Activated CD4-positive, alpha-beta T cell treated with anti-CD3 and anti-CD28 coated beads, Interleukin-2, amount 10 ng/mL, durations not matched to agents 7 days and 5 days (primary cell): ENCODE measurements at regions not wholly inside any gene's neighbourhood (a gene's known extent, or its start where the extent isn't known, plus 50 kb on each side); places are given as distances from the start of the nearest gene placed in this dataset.

Experiments
- CTCF ChIA-PET: fragments of 350-600 bp; sonication (Branson Sonifier 250); formaldehyde crosslinking; loops from one replicate; lab custom pipeline; 2021; ENCODE audit warnings: antibody characterized with exemption; lab: Charles Lee
- POLR2A ChIA-PET: fragments of 350-600 bp; sonication (Branson Sonifier 250); formaldehyde crosslinking; loops from one replicate; lab custom pipeline; 2021; ENCODE audit warnings: antibody characterized with exemption; lab: Charles Lee
- DNase-seq: peaks from one replicate; pipeline ENCODE4 v3.0.0-alpha.2; 2020
- H3K27ac Mint-ChIP-seq: one replicate; pipeline ENCODE4 v1.8.0; 2021; ENCODE audit warnings: mild to moderate bottlenecking, moderate library complexity, mixed read lengths
- H3K27me3 Mint-ChIP-seq: one replicate; pipeline ENCODE4 v1.8.0; 2021; ENCODE audit warnings: mixed read lengths
- H3K36me3 Mint-ChIP-seq: one replicate; pipeline ENCODE4 v1.8.0; 2021; ENCODE audit warnings: low read depth, mixed read lengths
- H3K4me1 Mint-ChIP-seq: one replicate; pipeline ENCODE4 v1.8.0; 2021; ENCODE audit warnings: mixed read lengths
- H3K4me3 Mint-ChIP-seq: one replicate; pipeline ENCODE4 v1.8.0; 2021; ENCODE audit warnings: mild to moderate bottlenecking, moderate library complexity, mixed read lengths
- H3K9me3 Mint-ChIP-seq: one replicate; pipeline ENCODE4 v1.8.0; 2021; ENCODE audit warnings: mixed read lengths

GRCh38 chr4:22202975-22203710 is 254.6 kb upstream of the KCNIP4 start:
- Mint-ChIP-seq H3K4me1 (no peaks in the 10 kb centered on the region), H3K27me3 (no peaks in the 10 kb centered on the region), H3K27ac (no peak overlapping the region), H3K36me3 (no peaks in the 10 kb centered on the region), H3K4me3 (no peak overlapping the region), H3K9me3 (no peaks in the 10 kb centered on the region)
- no peak for DNase-seq
- ChIA-PET CTCF (no interaction called here), POLR2A (no interaction called here)

- ChIA-PET CTCF (no interaction called here), POLR2A (no interaction called here)
- DNase-seq = no peak
- no peaks in the 10 kb centered on the region for H3K4me1 Mint-ChIP-seq
- no peak overlapping the region for H3K27ac Mint-ChIP-seq
- no peak overlapping the region for H3K4me3 Mint-ChIP-seq
- H3K27me3 Mint-ChIP-seq = no peaks in the 10 kb centered on the region
- H3K36me3 Mint-ChIP-seq = no peaks in the 10 kb centered on the region
- H3K9me3 Mint-ChIP-seq = no peaks in the 10 kb centered on the region
Measured at GRCh38 chr4:22202246-22202974, 253.8 kb upstream of the KCNIP4 start.

GRCh38 chr4:22201256-22201655 is 252.7 kb upstream of the KCNIP4 start:
- H3K4me3 Mint-ChIP-seq = no peak overlapping the region
- no peaks in the 10 kb centered on the region for H3K4me1 Mint-ChIP-seq
- no peak for DNase-seq
- H3K36me3 Mint-ChIP-seq = no peaks in the 10 kb centered on the region
- ChIA-PET CTCF (no interaction called here), POLR2A (no interaction called here)
- H3K27ac Mint-ChIP-seq = no peak overlapping the region
- no peaks in the 10 kb centered on the region for H3K27me3 Mint-ChIP-seq
- peaks cover under 1% of the 10 kb centered on the region for H3K9me3 Mint-ChIP-seq

GRCh38 chr4:22196551-22196950 is 248.0 kb upstream of the KCNIP4 start:
- no peak overlapping the region for H3K4me3 Mint-ChIP-seq
- no peak for DNase-seq
- peaks cover 2% of the 10 kb centered on the region for H3K9me3 Mint-ChIP-seq
- no peak overlapping the region for H3K27ac Mint-ChIP-seq
- H3K36me3 Mint-ChIP-seq = no peaks in the 10 kb centered on the region
- no peaks in the 10 kb centered on the region for H3K27me3 Mint-ChIP-seq
- CTCF ChIA-PET = no interaction called here
- H3K4me1 Mint-ChIP-seq = no peaks in the 10 kb centered on the region
- POLR2A ChIA-PET = no interaction called here

GRCh38 chr4:22192084-22192511 is 243.5 kb upstream of the KCNIP4 start:
- ChIA-PET POLR2A (no interaction called here), CTCF (no interaction called here)
- no peak for DNase-seq
- Mint-ChIP-seq H3K36me3 (no peaks in the 10 kb centered on the region), H3K9me3 (peaks cover 4% of the 10 kb centered on the region), H3K4me3 (no peak overlapping the region), H3K27ac (no peak overlapping the region), H3K27me3 (no peaks in the 10 kb centered on the region), H3K4me1 (no peaks in the 10 kb centered on the region)

GRCh38 chr4:22191565-22191964 is 243.0 kb upstream of the KCNIP4 start:
- ChIA-PET POLR2A (no interaction called here), CTCF (no interaction called here)
- H3K36me3 Mint-ChIP-seq = no peaks in the 10 kb centered on the region
- H3K4me3 Mint-ChIP-seq = no peak overlapping the region
- no peaks in the 10 kb centered on the region for H3K4me1 Mint-ChIP-seq
- DNase-seq = no peak
- peaks cover 4% of the 10 kb centered on the region for H3K9me3 Mint-ChIP-seq
- H3K27me3 Mint-ChIP-seq = no peaks in the 10 kb centered on the region
- no peak overlapping the region for H3K27ac Mint-ChIP-seq

GRCh38 chr4:22190855-22191254 is 242.3 kb upstream of the KCNIP4 start:
- ChIA-PET POLR2A (no interaction called here), CTCF (no interaction called here)
- no peak overlapping the region for H3K27ac Mint-ChIP-seq

GRCh38 chr4:22187203-22187820 is 238.7 kb upstream of the KCNIP4 start:
- ChIA-PET CTCF (no interaction called here), POLR2A (no interaction called here)
- Mint-ChIP-seq H3K27ac (no peak overlapping the region), H3K9me3 (peaks cover 2% of the 10 kb centered on the region), H3K4me1 (no peaks in the 10 kb centered on the region), H3K36me3 (no peaks in the 10 kb centered on the region), H3K4me3 (no peak overlapping the region), H3K27me3 (no peaks in the 10 kb centered on the region)
- no peak for DNase-seq

More at GRCh38 chr4:22190855-22191254, 242.3 kb upstream of the KCNIP4 start:
- DNase-seq = no peak
- Mint-ChIP-seq H3K4me1 (no peaks in the 10 kb centered on the region), H3K36me3 (no peaks in the 10 kb centered on the region), H3K9me3 (peaks cover 2% of the 10 kb centered on the region), H3K27me3 (no peaks in the 10 kb centered on the region), H3K4me3 (no peak overlapping the region)

- ChIA-PET POLR2A (no interaction called here), CTCF (no interaction called here)
- Mint-ChIP-seq H3K36me3 (no peaks in the 10 kb centered on the region), H3K9me3 (peaks cover 2% of the 10 kb centered on the region), H3K4me3 (no peak overlapping the region), H3K4me1 (no peaks in the 10 kb centered on the region), H3K27ac (no peak overlapping the region), H3K27me3 (no peaks in the 10 kb centered on the region)
- no peak for DNase-seq
Measured at GRCh38 chr4:22181736-22182135, 233.2 kb upstream of the KCNIP4 start.

- no peak overlapping the region for H3K27ac Mint-ChIP-seq
- no peaks in the 10 kb centered on the region for H3K4me1 Mint-ChIP-seq
- H3K4me3 Mint-ChIP-seq = no peak overlapping the region
- POLR2A ChIA-PET = no interaction called here
- H3K9me3 Mint-ChIP-seq = peaks cover 2% of the 10 kb centered on the region
- no peaks in the 10 kb centered on the region for H3K36me3 Mint-ChIP-seq
- H3K27me3 Mint-ChIP-seq = no peaks in the 10 kb centered on the region
- no peak for DNase-seq
- CTCF ChIA-PET = no interaction called here
Measured at GRCh38 chr4:22179124-22179874, 230.7 kb upstream of the KCNIP4 start.

- POLR2A ChIA-PET = no interaction called here
- Mint-ChIP-seq H3K4me3 (no peak overlapping the region), H3K9me3 (peaks cover 2% of the 10 kb centered on the region), H3K36me3 (no peaks in the 10 kb centered on the region), H3K4me1 (no peaks in the 10 kb centered on the region), H3K27me3 (no peaks in the 10 kb centered on the region), H3K27ac (no peak overlapping the region)
- DNase-seq = no peak
- CTCF ChIA-PET = no interaction called here
Measured at GRCh38 chr4:22174640-22175039, 226.1 kb upstream of the KCNIP4 start.

GRCh38 chr4:22170353-22170752 is 221.8 kb upstream of the KCNIP4 start:
- no peaks in the 10 kb centered on the region for H3K4me1 Mint-ChIP-seq
- no peak overlapping the region for H3K4me3 Mint-ChIP-seq
- no peaks in the 10 kb centered on the region for H3K36me3 Mint-ChIP-seq
- DNase-seq = no peak
- ChIA-PET CTCF (no interaction called here), POLR2A (no interaction called here)
- no peaks in the 10 kb centered on the region for H3K27me3 Mint-ChIP-seq
- H3K27ac Mint-ChIP-seq = no peak overlapping the region
- H3K9me3 Mint-ChIP-seq = no peaks in the 10 kb centered on the region

GRCh38 chr4:22167201-22167600 is 218.6 kb upstream of the KCNIP4 start:
- Mint-ChIP-seq H3K9me3 (no peaks in the 10 kb centered on the region), H3K36me3 (no peaks in the 10 kb centered on the region), H3K27me3 (no peaks in the 10 kb centered on the region), H3K4me1 (no peaks in the 10 kb centered on the region), H3K27ac (no peak overlapping the region), H3K4me3 (no peak overlapping the region)
- CTCF ChIA-PET = no interaction called here
- DNase-seq = no peak
- POLR2A ChIA-PET = no interaction called here
